ENCODE measurements at regions not wholly inside any gene's neighbourhood (a gene's known extent, or its start where the extent isn't known, plus 50 kb on each side); places are given as distances from the start of the nearest gene placed in this dataset.

DNA sequence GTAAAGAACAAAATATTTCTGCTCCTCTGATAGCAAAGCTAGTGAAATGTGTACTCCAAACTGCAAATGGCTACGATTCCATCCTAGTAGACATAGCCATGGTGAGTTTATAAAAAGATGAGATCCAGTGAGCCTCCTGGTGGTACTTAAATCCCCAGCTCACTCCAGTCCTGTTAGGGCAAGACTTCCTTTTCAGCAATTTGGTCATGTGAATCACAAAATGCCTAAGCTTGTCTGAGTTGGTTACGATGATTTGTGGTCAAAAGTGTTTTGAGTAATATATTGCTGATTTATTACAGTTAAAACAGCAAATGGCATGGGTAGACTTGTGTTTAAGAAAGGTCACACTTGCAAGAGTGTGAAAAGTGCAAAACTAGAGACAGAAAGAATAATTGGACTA, 102.7 kb upstream of the NAV3 start:
- TF ChIP-seq, protein P1, sequence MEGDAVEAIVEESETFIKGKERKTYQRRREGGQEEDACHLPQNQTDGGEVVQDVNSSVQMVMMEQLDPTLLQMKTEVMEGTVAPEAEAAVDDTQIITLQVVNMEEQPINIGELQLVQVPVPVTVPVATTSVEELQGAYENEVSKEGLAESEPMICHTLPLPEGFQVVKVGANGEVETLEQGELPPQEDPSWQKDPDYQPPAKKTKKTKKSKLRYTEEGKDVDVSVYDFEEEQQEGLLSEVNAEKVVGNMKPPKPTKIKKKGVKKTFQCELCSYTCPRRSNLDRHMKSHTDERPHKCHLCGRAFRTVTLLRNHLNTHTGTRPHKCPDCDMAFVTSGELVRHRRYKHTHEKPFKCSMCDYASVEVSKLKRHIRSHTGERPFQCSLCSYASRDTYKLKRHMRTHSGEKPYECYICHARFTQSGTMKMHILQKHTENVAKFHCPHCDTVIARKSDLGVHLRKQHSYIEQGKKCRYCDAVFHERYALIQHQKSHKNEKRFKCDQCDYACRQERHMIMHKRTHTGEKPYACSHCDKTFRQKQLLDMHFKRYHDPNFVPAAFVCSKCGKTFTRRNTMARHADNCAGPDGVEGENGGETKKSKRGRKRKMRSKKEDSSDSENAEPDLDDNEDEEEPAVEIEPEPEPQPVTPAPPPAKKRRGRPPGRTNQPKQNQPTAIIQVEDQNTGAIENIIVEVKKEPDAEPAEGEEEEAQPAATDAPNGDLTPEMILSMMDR (IDR thresholded peaks at IDR 0.05; ENCODE audit: borderline replicate concordance, extremely low read depth, low read length, poor library complexity, severe bottlenecking), result no peak
- no peak for TF ChIP-seq EZH2 (IDR thresholded peaks at IDR 0.05; ENCODE audit: borderline replicate concordance, low read depth, low read length, severe bottlenecking)
